ENCODE measurements at regions not wholly inside any gene's neighbourhood (a gene's known extent, or its start where the extent isn't known, plus 50 kb on each side); places are given as distances from the start of the nearest gene placed in this dataset.
"Not testable (repeated sequence)": the region's sequence is repeated elsewhere in the genome, so short reads cannot be mapped to it uniquely, and the experiment has no call there.

DNA sequence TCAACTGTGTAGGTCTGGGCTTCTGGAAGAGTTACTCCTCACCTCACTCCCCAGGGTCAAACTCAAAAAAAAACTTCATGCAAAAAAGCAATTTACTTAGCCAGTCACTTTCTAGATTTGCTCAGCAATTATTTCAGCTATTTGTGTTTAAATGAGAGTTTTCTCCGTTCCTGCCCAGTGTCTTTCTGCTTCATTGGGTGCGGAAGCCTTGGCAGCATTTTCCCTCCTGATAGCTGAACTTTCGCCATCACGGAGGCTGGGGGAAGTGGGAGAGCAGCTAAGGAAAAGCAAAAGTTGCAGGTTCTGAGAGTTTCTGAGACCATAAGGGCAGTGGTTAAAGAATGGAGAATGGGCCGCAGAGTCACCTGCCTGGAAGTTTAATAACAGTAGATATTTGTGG is 287.1 kb upstream of the DYNLRB2 start:
- CTCF ChIA-PET: no interaction called here
- H3K36me3 Mint-ChIP-seq (ENCODE audit: insufficient read depth, unreplicated experiment): peaks cover 11% of the 10 kb centered on the region
- H3K27me3 ChIP-seq (replicated peaks; ENCODE audit: control insufficient read depth, insufficient read depth, low read length): no peaks in the 10 kb centered on the region
- H3K4me1 Mint-ChIP-seq (ENCODE audit: low read depth, unreplicated experiment): no peaks in the 10 kb centered on the region
- no peaks in the 10 kb centered on the region for H3K36me3 ChIP-seq (ENCODE audit: control insufficient read depth, insufficient read depth, low read length)
- peaks cover 5% of the 10 kb centered on the region; the same call in 1 of the 2 replicates for H3K4me1 ChIP-seq
- no peaks in the 10 kb centered on the region for H3K9me3 ChIP-seq
- TF ChIP-seq, protein P1, sequence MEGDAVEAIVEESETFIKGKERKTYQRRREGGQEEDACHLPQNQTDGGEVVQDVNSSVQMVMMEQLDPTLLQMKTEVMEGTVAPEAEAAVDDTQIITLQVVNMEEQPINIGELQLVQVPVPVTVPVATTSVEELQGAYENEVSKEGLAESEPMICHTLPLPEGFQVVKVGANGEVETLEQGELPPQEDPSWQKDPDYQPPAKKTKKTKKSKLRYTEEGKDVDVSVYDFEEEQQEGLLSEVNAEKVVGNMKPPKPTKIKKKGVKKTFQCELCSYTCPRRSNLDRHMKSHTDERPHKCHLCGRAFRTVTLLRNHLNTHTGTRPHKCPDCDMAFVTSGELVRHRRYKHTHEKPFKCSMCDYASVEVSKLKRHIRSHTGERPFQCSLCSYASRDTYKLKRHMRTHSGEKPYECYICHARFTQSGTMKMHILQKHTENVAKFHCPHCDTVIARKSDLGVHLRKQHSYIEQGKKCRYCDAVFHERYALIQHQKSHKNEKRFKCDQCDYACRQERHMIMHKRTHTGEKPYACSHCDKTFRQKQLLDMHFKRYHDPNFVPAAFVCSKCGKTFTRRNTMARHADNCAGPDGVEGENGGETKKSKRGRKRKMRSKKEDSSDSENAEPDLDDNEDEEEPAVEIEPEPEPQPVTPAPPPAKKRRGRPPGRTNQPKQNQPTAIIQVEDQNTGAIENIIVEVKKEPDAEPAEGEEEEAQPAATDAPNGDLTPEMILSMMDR (IDR thresholded peaks at IDR 0.05; ENCODE audit: insufficient read depth in 1 of 2, low read depth in 1 of 2, low read length in 1 of 2, severe bottlenecking in 1 of 2, unreplicated experiment in 1 of 2): no peak
- no peak overlapping the region for H3K4me3 Mint-ChIP-seq (ENCODE audit: unreplicated experiment)
- BruUV-seq (replicated peaks): no TSS peak
- no peak for DNase-seq
- no peaks in the 10 kb centered on the region for H3K9me3 Mint-ChIP-seq (ENCODE audit: unreplicated experiment)
- H3K27me3 Mint-ChIP-seq (ENCODE audit: insufficient read depth, unreplicated experiment): no peaks in the 10 kb centered on the region
- POLR2A ChIA-PET: no interaction called here
- H3K4me3 ChIP-seq (ENCODE audit: low read depth, low read length): no peak overlapping the region
- H3K27ac Mint-ChIP-seq (ENCODE audit: unreplicated experiment): no peak overlapping the region
- intact Hi-C loops (cut with micrococcal nuclease; ENCODE audit: unreplicated experiment): no loop called here

DNA sequence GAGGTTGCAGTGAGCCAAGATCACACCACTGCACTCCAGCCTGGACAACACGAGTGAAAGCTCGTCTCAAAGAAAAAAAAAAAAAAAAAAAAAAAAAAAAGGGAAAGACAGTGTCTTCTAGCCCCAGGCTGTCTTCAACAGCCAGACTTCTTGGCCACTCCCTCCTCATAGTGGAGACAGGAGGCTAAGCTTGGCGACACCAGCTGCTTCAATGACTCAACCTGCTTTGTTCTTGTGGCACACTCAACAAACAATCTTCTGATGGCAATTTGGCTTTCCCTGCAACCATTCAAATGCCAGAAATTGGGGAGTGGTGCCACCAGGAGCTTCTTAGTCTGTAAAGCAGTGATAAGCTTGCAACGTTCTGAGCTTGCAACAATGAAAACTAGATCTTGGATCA is 290.4 kb upstream of the DYNLRB2 start:
- POLR2A ChIA-PET: interaction anchor here (0.7 kb wide), 1 partner anchor 13 kb away, joined by 3 read pairs; no protein-coding TSS in a partner anchor
- no peak overlapping the region for H3K4me3 ChIP-seq (ENCODE audit: low read depth, low read length)
- H3K4me1 ChIP-seq: peaks cover 5% of the 10 kb centered on the region; the same call in 1 of the 2 replicates
- Mint-ChIP-seq H3K27me3 (ENCODE audit: insufficient read depth, unreplicated experiment) (no peaks in the 10 kb centered on the region), H3K9me3 (ENCODE audit: unreplicated experiment) (no peaks in the 10 kb centered on the region), H3K4me1 (ENCODE audit: low read depth, unreplicated experiment) (no peaks in the 10 kb centered on the region), H3K36me3 (ENCODE audit: insufficient read depth, unreplicated experiment) (peaks cover 9% of the 10 kb centered on the region), H3K27ac (ENCODE audit: unreplicated experiment) (no peak overlapping the region), H3K4me3 (ENCODE audit: unreplicated experiment) (no peak overlapping the region)
- no peak for DNase-seq
- H3K36me3 ChIP-seq (ENCODE audit: control insufficient read depth, insufficient read depth, low read length): no peaks in the 10 kb centered on the region
- BruUV-seq (replicated peaks): no TSS peak
- TF ChIP-seq, protein P1 (IDR thresholded peaks at IDR 0.05; ENCODE audit: insufficient read depth in 1 of 2, low read depth in 1 of 2, low read length in 1 of 2, severe bottlenecking in 1 of 2, unreplicated experiment in 1 of 2): no peak
- intact Hi-C loops (cut with micrococcal nuclease; ENCODE audit: unreplicated experiment): no loop called here
- no peaks in the 10 kb centered on the region for H3K27me3 ChIP-seq (replicated peaks; ENCODE audit: control insufficient read depth, insufficient read depth, low read length)
- CTCF ChIA-PET: interaction anchor here (0.7 kb wide), 1 partner anchor 15 kb away, joined by 3 read pairs; no protein-coding TSS in a partner anchor
- H3K9me3 ChIP-seq: peaks cover 1% of the 10 kb centered on the region

DNA sequence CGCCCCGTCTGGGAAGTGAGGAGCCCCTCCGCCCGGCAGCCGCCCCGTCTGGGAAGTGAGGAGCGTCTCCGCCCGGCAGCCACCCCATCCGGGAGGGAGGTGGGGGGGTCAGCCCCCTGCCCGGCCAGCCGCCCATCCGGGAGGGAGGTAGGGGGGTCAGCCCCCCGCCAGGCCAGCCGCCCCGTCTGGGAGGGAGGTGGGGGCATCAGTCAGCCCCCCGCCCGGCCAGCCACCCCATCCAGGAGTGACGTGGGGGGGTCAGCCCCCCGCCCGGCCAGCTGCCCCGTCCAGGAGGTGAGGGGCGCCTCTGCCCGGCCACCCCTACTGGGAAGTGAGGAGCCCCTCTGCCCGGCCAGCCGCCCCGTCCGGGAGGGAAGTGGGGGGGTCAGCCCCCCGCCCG is 297.5 kb upstream of the DYNLRB2 start:
- not testable (repeated sequence) for BruUV-seq (replicated peaks)

DNA sequence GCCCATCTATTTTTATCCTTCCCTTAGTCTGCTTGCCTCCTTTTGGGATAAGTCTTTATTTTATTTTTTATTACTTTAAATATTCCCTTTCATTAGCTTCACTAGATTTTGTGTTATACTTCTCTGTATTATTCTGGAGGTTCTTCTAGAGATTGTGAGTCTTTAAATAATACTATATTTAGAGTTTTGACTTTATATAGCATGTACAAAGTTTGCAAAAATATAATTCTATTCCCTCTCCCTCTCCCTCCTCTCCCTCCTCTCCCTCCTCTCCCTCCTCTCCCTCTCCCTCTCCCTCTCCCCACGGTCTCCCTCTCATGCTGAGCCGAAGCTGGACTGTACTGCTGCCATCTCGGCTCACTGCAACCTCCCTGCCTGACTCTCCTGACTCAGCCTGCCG is 298.5 kb upstream of the DYNLRB2 start:
- intact Hi-C loops (cut with micrococcal nuclease; ENCODE audit: unreplicated experiment); H3K4me3 Mint-ChIP-seq (ENCODE audit: unreplicated experiment): not testable (repeated sequence)
- peaks cover 18% of the 10 kb centered on the region for H3K36me3 Mint-ChIP-seq (ENCODE audit: insufficient read depth, unreplicated experiment)

More for the DNA sequence above, 297.5 kb upstream of the DYNLRB2 start:
- H3K36me3 ChIP-seq (ENCODE audit: control insufficient read depth, insufficient read depth, low read length); H3K4me3 Mint-ChIP-seq (ENCODE audit: unreplicated experiment); H3K4me1 ChIP-seq; intact Hi-C loops (cut with micrococcal nuclease; ENCODE audit: unreplicated experiment); H3K27me3 Mint-ChIP-seq (ENCODE audit: insufficient read depth, unreplicated experiment); CTCF ChIA-PET; H3K4me1 Mint-ChIP-seq (ENCODE audit: low read depth, unreplicated experiment); H3K27ac Mint-ChIP-seq (ENCODE audit: unreplicated experiment); H3K4me3 ChIP-seq (ENCODE audit: low read depth, low read length); H3K27me3 ChIP-seq (replicated peaks; ENCODE audit: control insufficient read depth, insufficient read depth, low read length); POLR2A ChIA-PET; DNase-seq: not testable (repeated sequence)
- Mint-ChIP-seq H3K36me3 (ENCODE audit: insufficient read depth, unreplicated experiment) (peaks cover 18% of the 10 kb centered on the region), H3K9me3 (ENCODE audit: unreplicated experiment) (peaks cover 23% of the 10 kb centered on the region)
- peaks cover 31% of the 10 kb centered on the region for H3K9me3 ChIP-seq

More for the DNA sequence above, 298.5 kb upstream of the DYNLRB2 start:
- BruUV-seq (replicated peaks); H3K4me1 Mint-ChIP-seq (ENCODE audit: low read depth, unreplicated experiment); POLR2A ChIA-PET; H3K27me3 ChIP-seq (replicated peaks; ENCODE audit: control insufficient read depth, insufficient read depth, low read length); H3K4me1 ChIP-seq; H3K27me3 Mint-ChIP-seq (ENCODE audit: insufficient read depth, unreplicated experiment); H3K4me3 ChIP-seq (ENCODE audit: low read depth, low read length); DNase-seq; H3K36me3 ChIP-seq (ENCODE audit: control insufficient read depth, insufficient read depth, low read length); H3K27ac Mint-ChIP-seq (ENCODE audit: unreplicated experiment): not testable (repeated sequence)
- CTCF ChIA-PET: interaction anchor here (0.5 kb wide), 1 partner anchor 44 kb away, joined by 3 read pairs; no protein-coding TSS in a partner anchor
- H3K9me3 Mint-ChIP-seq (ENCODE audit: unreplicated experiment): peaks cover 23% of the 10 kb centered on the region
- H3K9me3 ChIP-seq: peaks cover 34% of the 10 kb centered on the region

Data from Caco-2 (cell line).